ENCODE measurements at regions not wholly inside any gene's neighbourhood (a gene's known extent, or its start where the extent isn't known, plus 50 kb on each side); places are given as distances from the start of the nearest gene placed in this dataset.
"Not testable (repeated sequence)": the region's sequence is repeated elsewhere in the genome, so short reads cannot be mapped to it uniquely, and the experiment has no call there.

GRCh38 chr9:106020186-106020585 lies 325.8 kb downstream of the TMEM38B start:
- H3K4me3 ChIP-seq (ENCODE audit: low read length), result no peak overlapping the region
- no peak for DNase-seq (ENCODE audit: low read depth)
- TF ChIP-seq CTCF (conservative IDR thresholded peaks at IDR 0.05; ENCODE audit: low read depth, low read length), result no peak

- no peak for DNase-seq (ENCODE audit: low read depth)
- no peak overlapping the region for H3K4me3 ChIP-seq (ENCODE audit: low read length)
- TF ChIP-seq CTCF (conservative IDR thresholded peaks at IDR 0.05; ENCODE audit: low read depth, low read length), result no peak
Observed at GRCh38 chr9:106023455-106023854, 329.1 kb downstream of the TMEM38B start.

GRCh38 chr9:106025453-106025852 lies 331.1 kb downstream of the TMEM38B start:
- no peak for DNase-seq (ENCODE audit: low read depth)
- no peak overlapping the region for H3K4me3 ChIP-seq (ENCODE audit: low read length)
- no peak for TF ChIP-seq CTCF (conservative IDR thresholded peaks at IDR 0.05; ENCODE audit: low read depth, low read length)

GRCh38 chr9:106030146-106030545 lies 335.8 kb downstream of the TMEM38B start:
- not testable (repeated sequence) for DNase-seq (ENCODE audit: low read depth); H3K4me3 ChIP-seq (ENCODE audit: low read length)

GRCh38 chr9:106032978-106033377 lies 338.6 kb downstream of the TMEM38B start:
- no peak for TF ChIP-seq CTCF (conservative IDR thresholded peaks at IDR 0.05; ENCODE audit: low read depth, low read length)
- DNase-seq (ENCODE audit: low read depth), result no peak
- H3K4me3 ChIP-seq (ENCODE audit: low read length), result no peak overlapping the region

GRCh38 chr9:106035806-106036205 lies 341.5 kb downstream of the TMEM38B start:
- no peak for TF ChIP-seq CTCF (conservative IDR thresholded peaks at IDR 0.05; ENCODE audit: low read depth, low read length)
- DNase-seq (ENCODE audit: low read depth), result no peak
- no peak overlapping the region for H3K4me3 ChIP-seq (ENCODE audit: low read length)

- no peak for TF ChIP-seq CTCF (conservative IDR thresholded peaks at IDR 0.05; ENCODE audit: low read depth, low read length)
- no peak overlapping the region for H3K4me3 ChIP-seq (ENCODE audit: low read length)
- DNase-seq (ENCODE audit: low read depth), result no peak
Observed at GRCh38 chr9:106038266-106039001, 344.1 kb downstream of the TMEM38B start.
